GM18861 (cell line): ENCODE measurements at regions not wholly inside any gene's neighbourhood (a gene's known extent, or its start where the extent isn't known, plus 50 kb on each side); places are given as distances from the start of the nearest gene placed in this dataset.
"Not testable (repeated sequence)": the region's sequence is repeated elsewhere in the genome, so short reads cannot be mapped to it uniquely, and the experiment has no call there.

Experiments used
- ATAC-seq: cut with Tn5 transposase; IDR thresholded peaks from one replicate; pipeline ENCODE4 v1.9.1; 2021; ENCODE audit not compliant: unreplicated experiment

DNA sequence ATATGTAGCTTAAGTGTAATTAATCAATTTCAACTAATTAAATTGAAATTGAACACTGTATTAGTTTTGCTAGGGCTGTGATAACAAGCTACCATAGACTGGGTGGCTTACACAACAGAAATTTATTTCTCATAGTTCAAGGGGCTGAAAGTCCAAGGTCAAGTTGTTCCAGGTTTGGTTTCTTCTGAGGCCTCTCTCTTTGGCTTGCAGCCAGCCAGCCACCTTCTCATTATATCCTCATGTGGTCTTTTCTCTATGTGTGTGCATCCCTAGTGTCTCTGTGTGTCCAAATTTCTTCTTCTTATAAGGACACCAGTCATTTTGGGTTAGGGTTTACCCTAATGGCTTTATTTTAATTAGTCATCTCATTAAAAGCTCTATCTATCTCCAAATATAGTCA is 611.7 kb downstream of the UTRN start:
- no peak for ATAC-seq

GRCh38 chr6:144897441-144897921 is 612.3 kb downstream of the UTRN start:
- ATAC-seq, result no peak

- no peak for ATAC-seq
These were observed 613.0 kb downstream of the UTRN start for GRCh38 chr6:144898052-144898689.

DNA sequence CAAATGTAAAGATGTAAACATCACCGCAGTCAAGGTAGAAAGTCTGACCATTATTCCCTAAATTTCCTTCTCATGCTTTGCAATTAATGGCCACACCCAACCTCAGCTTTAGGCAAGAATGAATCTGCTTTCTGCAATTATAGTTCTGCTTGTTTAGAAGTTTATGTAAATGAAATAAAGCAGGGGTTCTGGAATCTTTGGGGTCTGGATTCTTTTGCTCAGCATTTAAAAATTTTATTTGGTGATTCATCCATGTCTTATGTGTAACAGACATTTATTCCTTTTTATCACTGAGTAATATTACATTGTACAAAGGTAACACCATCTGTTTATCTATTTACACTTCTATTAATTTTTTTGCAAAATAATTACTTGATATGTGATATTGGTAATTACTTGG is 613.6 kb downstream of the UTRN start:
- ATAC-seq, result no peak

GRCh38 chr6:144899161-144899560 is 614.0 kb downstream of the UTRN start:
- ATAC-seq, result no peak

- no peak for ATAC-seq
These were observed 616.3 kb downstream of the UTRN start for GRCh38 chr6:144901412-144901811.

DNA sequence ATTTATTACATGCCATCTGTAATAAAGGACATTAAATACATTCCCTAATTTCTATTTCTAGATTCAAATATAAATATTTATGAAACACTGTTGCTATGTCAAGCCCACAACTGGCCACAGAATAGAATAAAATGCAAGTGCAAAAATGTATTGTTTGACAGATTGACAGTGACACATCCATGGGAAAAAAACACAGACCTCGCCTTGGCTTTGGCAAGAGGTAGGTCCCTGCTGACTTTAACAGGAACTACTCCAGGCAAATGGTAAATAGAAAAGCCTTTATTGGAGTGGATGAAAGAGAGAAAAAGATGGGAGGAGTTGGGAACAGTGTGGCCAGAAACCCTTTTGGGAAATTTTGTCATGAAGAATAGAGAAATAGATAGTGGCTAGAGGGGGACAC is 622.9 kb downstream of the UTRN start:
- no peak for ATAC-seq

- ATAC-seq, result no peak
These were observed 624.7 kb downstream of the UTRN start for GRCh38 chr6:144909753-144910285.

- no peak for ATAC-seq
These were observed 626.2 kb downstream of the UTRN start for GRCh38 chr6:144911322-144911721.

GRCh38 chr6:144912474-144912873 is 627.3 kb downstream of the UTRN start:
- ATAC-seq, result no peak

- ATAC-seq, result no peak
These were observed 632.9 kb downstream of the UTRN start for GRCh38 chr6:144918073-144918472.

DNA sequence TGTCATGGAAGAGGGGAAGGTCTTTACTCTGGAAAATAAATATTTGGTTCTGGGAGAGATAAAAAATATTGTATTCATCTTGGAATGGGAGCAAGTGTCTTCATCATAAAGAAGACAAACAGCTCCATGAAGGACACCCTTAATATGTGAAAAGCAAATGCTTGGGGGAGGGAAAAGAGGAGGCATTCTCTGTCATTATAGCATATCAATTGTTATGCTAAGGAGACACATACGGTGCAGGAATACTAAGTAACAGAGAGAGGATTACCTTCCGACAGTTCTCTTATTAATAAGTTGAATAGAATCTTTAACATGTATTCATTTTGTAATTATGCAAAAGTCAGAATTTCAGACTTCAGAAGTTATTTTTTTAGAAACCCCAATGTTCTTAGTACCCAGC is 634.4 kb downstream of the UTRN start:
- no peak for ATAC-seq

DNA sequence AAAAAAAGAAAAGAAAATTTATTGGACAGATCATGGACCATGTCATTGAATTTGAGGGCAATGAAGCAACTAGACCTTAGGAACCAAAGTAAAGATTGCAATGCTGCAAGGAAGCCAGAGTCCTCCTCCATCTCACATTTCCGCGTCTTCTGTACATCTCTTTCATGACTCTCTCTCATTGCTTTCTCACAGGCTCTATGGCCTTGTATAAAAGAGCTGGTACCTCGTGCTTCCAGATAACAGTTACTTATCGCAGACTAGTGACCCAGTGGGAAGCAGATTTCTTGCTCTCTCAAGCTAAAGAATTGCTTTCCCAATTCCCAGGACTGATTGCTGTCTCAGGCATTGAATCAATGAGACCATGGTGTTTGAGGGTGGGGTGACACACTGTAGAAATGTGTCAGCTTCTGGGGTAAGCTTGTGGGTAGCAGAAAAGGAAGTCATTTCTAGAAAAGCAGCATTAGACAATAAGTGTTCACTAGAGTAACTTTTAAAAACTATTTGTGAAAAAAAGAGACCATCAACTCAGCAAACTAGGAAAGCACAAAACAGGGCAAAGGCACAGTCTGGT is 635.3 kb downstream of the UTRN start:
- ATAC-seq, result no peak

GRCh38 chr6:144921206-144921975 is 636.3 kb downstream of the UTRN start:
- ATAC-seq, result no peak

- ATAC-seq, result no peak
These were observed 637.1 kb downstream of the UTRN start for GRCh38 chr6:144922120-144922722.

DNA sequence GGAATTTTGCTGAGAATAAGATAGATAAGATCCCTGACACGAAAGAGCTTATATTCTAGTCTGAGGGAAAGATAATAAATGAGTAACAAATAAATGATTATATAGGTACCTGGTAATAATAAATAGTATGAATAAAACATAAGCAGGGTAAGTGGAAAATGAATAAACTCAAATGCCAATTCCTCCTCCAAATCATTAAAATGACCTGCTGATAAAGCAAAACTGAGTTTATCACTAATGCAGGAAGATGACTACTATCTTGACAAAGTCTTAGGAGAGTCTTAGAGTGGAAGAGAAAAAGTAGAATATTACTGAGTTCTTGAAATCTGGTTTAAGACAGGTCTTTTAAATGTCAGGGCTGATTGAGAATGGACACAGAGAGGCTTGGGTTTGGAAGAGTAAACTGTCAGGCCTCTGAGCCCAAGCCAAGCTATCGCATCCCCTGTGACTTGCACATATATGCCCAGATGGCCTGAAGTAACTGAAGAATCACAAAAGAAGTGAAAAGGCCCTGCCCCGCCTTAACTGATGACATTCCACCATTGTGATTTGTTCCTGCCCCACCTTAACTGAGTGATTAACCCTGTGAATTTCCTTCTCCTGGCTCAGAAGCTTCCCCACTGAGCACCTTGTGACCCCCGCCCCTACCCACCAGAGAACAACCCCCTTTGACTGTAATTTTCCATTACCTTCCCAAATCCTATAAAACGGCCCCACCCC is 637.8 kb downstream of the UTRN start:
- not testable (repeated sequence) for ATAC-seq

- not testable (repeated sequence) for ATAC-seq
These were observed 638.3 kb downstream of the UTRN start for GRCh38 chr6:144923491-144923787.

DNA sequence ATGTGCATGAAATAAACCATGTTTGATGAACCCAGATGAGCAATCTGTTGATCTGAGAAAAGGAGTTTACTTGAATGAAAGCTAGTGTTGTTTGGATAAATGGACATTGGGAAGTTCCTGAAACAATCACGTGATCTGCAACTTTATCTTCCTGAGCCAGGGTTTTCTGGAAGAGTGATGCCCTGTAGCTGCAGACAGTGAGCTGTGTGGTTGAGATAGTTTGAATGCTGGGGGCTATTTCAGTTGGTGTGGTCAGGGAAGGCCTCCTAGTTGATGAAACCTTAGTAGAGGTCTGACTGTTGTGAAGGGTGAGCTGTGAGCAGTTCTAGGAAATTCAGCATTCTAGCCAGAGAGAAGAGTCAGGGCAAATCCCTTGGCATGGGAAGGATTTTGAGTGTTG is 643.7 kb downstream of the UTRN start:
- no peak for ATAC-seq

DNA sequence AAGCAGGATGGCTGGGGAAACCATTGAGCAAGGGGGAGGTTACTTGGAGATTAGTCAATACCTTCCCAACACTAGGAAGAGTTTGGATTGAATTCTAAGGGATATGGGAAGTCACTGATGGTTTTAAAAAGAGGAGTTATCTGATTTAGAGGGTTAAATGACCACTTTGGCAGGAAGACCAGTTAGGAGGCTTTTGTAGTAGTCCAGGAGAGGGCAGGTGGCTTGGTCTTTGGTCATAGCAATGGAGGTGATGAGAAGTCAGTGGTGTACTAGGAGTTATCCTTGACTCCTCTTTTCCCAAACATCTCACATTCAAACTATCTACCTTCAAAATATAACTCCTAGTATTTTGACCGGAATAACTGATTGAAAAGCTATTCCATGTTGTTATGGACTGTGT is 644.1 kb downstream of the UTRN start:
- ATAC-seq, result no peak

GRCh38 chr6:144931172-144932035 is 646.3 kb downstream of the UTRN start:
- peak; percentile 48 for ATAC-seq
